Activated T-helper 17 cell treated with anti-CD3 and anti-CD28 coated beads, Interleukin-2, amount 50 U/mL, for 72 hours (primary cell): ENCODE measurements at regions not wholly inside any gene's neighbourhood (a gene's known extent, or its start where the extent isn't known, plus 50 kb on each side); places are given as distances from the start of the nearest gene placed in this dataset.

Source experiments
- ATAC-seq: fragments of 150-1000 bp; cut with Tn5 transposase; replicated peaks from 2 replicates; pipeline ENCODE4 v1.10.0; 2021; ENCODE audit warnings: mild to moderate bottlenecking, moderate library complexity
- H3K27ac Mint-ChIP-seq: one replicate; pipeline ENCODE4 v1.8.0; 2022; ENCODE audit warnings: mixed read lengths
- H3K27me3 Mint-ChIP-seq: one replicate; pipeline ENCODE4 v1.8.0; 2022; ENCODE audit warnings: mixed read lengths
- H3K36me3 Mint-ChIP-seq: one replicate; pipeline ENCODE4 v1.8.0; 2022; ENCODE audit warnings: low read depth, mild to moderate bottlenecking, mixed read lengths
- H3K4me1 Mint-ChIP-seq: one replicate; pipeline ENCODE4 v1.8.0; 2022; ENCODE audit warnings: mixed read lengths
- H3K4me3 Mint-ChIP-seq: one replicate; pipeline ENCODE4 v1.8.0; 2022; ENCODE audit warnings: mild to moderate bottlenecking, mixed read lengths
- H3K9me3 Mint-ChIP-seq: one replicate; pipeline ENCODE4 v1.8.0; 2022; ENCODE audit warnings: mixed read lengths

DNA sequence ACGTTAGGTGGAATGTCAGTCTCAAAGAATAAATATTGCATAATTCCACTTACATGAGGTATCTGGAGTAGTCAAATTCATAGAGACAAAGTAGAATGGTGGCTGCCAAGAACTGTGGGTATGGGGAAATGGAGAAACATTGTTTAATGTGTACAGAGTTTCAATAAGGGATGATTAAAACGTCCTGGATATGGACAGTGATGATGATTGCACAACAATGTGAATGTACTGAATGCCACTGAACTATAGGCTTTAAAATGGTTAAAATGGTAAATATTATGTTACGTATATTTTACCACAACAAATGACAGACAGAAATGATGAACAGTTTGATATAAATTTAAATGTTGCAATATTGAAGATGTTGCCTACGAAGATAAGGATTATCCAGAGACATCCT lies 602.0 kb upstream of the PKDCC start:
- peaks cover 4% of the 10 kb centered on the region for H3K9me3 Mint-ChIP-seq
- no peak for ATAC-seq

DNA sequence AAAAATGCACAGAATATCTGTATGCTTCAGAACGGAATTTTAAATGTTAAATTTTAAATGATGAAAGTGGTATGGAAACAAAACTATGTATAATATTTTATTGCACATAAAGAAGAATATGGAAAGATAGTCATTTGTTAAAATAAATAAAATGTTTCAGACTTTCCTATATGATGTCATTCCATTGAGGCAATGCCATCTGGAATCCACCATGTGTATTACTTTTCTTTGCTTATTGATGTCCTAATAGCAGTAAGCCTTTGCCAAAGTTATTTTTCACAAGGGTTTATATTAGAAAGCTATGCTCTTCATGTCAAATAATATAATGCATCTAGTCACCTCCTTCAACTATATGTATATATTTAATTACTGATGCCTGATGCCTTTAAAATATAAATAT lies 601.6 kb upstream of the PKDCC start:
- Mint-ChIP-seq H3K36me3 (no peaks in the 10 kb centered on the region), H3K27ac (no peak overlapping the region)
- ATAC-seq: no peak

More for the DNA sequence above, 602.0 kb upstream of the PKDCC start:
- Mint-ChIP-seq H3K27ac (no peak overlapping the region), H3K4me1 (no peaks in the 10 kb centered on the region), H3K27me3 (no peaks in the 10 kb centered on the region), H3K36me3 (no peaks in the 10 kb centered on the region), H3K4me3 (no peak overlapping the region)

DNA sequence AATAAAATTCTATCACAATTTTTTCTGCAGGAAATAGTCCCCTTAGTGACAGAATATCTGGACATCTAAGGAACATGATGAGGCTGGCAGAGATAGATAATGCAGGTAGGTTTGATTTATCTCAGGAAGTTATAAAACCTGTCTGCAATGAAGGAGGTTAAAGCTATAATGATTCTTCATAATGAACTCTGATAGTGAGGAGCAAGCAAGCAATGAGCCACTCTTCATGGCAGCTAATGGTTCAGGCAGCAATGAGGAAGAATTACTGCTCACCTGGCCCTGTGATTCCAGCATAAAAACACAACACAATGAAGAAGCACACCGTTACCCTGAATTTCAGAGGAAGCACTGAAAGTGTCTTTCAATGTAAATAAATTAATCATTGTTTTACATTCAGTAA lies 599.6 kb upstream of the PKDCC start:
- Mint-ChIP-seq H3K4me1 (no peaks in the 10 kb centered on the region), H3K27ac (no peak overlapping the region), H3K4me3 (no peak overlapping the region), H3K27me3 (no peaks in the 10 kb centered on the region), H3K9me3 (no peaks in the 10 kb centered on the region), H3K36me3 (no peaks in the 10 kb centered on the region)
- ATAC-seq: no peak

More for the DNA sequence above, 601.6 kb upstream of the PKDCC start:
- H3K4me3 Mint-ChIP-seq: no peak overlapping the region
- H3K4me1 Mint-ChIP-seq: no peaks in the 10 kb centered on the region
- peaks cover 4% of the 10 kb centered on the region for H3K9me3 Mint-ChIP-seq
- no peaks in the 10 kb centered on the region for H3K27me3 Mint-ChIP-seq

DNA sequence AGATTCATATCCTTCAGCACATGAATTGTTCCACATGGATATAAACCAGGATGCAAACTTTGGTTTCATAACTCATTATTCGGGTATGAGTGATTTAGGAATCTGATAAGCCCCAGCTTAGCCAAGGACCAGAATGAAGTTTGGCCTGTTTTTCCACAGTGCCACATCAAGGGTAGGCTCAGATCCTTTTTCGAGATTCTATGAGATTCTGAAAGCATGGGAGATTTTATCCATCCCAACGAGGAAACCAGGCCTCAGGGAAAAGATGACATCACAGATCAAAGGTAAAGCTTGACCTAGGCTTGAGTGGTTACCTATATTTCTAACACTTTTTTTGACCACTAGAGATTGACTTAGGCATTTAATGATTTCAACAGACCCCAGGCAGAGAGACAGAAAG lies 590.8 kb upstream of the PKDCC start:
- H3K27ac Mint-ChIP-seq: no peak overlapping the region
- ATAC-seq: no peak
- H3K27me3 Mint-ChIP-seq: no peaks in the 10 kb centered on the region

DNA sequence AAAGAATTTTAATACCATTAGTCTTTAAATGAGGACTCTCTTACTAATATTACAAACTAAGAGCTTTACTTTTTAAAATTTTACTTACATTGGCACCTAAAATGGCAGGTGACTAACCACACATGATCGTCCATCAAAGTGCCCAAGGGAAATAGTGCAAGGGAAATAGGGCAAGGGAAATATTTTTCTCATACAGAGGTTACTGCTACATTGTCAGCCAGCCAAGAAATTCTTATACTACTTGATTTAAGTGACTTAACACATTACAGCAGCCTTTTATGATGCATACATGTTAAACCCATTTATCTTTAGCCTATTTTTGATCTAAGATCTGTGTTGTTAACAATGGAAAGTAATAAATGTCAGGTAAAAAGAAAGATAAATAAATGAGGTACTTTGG lies 587.2 kb upstream of the PKDCC start:
- no peak for ATAC-seq
- Mint-ChIP-seq H3K4me3 (no peak overlapping the region), H3K36me3 (no peaks in the 10 kb centered on the region), H3K4me1 (no peaks in the 10 kb centered on the region), H3K27ac (no peak overlapping the region), H3K9me3 (peaks cover 7% of the 10 kb centered on the region), H3K27me3 (no peaks in the 10 kb centered on the region)

More for the DNA sequence above, 590.8 kb upstream of the PKDCC start:
- Mint-ChIP-seq H3K9me3 (peaks cover 4% of the 10 kb centered on the region), H3K36me3 (no peaks in the 10 kb centered on the region), H3K4me1 (no peaks in the 10 kb centered on the region), H3K4me3 (no peak overlapping the region)

DNA sequence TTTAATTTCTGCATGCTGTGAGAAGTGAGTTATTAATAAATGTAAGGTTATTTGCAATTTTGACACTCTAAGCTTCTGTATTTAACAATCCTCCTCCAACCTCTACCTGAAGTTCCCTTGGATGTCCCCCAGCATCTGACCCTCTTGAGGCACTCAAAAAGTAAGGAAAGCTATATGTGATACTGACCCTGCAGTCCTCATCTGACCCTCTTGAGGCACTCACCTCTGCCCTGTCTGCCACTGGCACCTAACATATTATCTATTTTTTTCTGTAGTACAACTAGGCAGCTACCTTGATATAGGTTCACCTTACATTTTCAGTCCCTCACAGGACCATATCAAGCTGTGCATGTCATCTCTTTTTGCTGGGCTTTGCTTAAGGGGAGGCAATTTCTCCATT lies 583.4 kb upstream of the PKDCC start:
- Mint-ChIP-seq H3K27ac (no peak overlapping the region), H3K4me3 (no peak overlapping the region), H3K36me3 (no peaks in the 10 kb centered on the region), H3K9me3 (peaks cover 7% of the 10 kb centered on the region), H3K4me1 (no peaks in the 10 kb centered on the region), H3K27me3 (no peaks in the 10 kb centered on the region)
- ATAC-seq: no peak

DNA sequence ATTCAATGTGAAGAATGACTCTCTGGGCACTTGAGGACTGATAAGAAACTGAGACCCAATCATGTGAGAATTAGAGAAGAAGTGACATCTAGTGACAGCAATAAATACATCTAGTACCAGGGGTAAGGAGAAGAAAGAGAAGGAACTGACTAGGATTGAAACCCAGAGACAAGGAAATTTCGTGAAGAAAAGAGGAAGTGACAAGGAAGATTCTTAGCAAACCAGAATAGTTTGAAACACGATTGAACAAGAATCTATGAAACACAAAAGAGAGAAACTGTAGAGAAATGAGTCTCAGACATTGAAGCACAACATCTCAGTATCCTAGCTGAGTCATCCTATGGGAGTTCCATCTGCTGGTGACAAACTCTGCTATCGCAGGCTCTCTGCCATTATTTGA lies 571.9 kb upstream of the PKDCC start:
- Mint-ChIP-seq H3K9me3 (peaks cover 7% of the 10 kb centered on the region), H3K4me1 (no peaks in the 10 kb centered on the region), H3K4me3 (no peak overlapping the region), H3K27me3 (peaks cover 12% of the 10 kb centered on the region), H3K27ac (no peak overlapping the region), H3K36me3 (no peaks in the 10 kb centered on the region)
- no peak for ATAC-seq

DNA sequence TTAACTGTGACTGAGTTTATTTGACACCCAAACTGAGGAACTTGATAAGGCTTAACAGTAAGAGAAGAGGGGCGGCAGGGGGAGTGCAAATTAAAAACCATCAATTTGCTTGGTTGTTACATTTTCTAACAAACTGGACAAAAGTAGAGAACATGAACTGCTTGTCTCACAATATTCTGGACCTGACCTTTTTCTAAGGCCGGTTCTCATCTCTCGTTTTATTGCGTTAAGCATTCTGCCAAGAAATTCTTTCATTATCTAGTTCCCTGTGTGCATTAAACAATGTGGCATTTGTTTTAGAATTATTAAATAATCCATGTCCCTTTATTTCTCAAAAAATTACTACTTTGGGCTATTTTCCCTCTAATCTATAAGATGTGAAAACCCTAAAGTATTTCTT lies 565.2 kb upstream of the PKDCC start:
- no peaks in the 10 kb centered on the region for H3K9me3 Mint-ChIP-seq
- no peak overlapping the region for H3K27ac Mint-ChIP-seq
- no peak for ATAC-seq
- no peaks in the 10 kb centered on the region for H3K36me3 Mint-ChIP-seq
- H3K4me3 Mint-ChIP-seq: no peak overlapping the region
- H3K27me3 Mint-ChIP-seq: peaks cover 3% of the 10 kb centered on the region
- no peaks in the 10 kb centered on the region for H3K4me1 Mint-ChIP-seq

DNA sequence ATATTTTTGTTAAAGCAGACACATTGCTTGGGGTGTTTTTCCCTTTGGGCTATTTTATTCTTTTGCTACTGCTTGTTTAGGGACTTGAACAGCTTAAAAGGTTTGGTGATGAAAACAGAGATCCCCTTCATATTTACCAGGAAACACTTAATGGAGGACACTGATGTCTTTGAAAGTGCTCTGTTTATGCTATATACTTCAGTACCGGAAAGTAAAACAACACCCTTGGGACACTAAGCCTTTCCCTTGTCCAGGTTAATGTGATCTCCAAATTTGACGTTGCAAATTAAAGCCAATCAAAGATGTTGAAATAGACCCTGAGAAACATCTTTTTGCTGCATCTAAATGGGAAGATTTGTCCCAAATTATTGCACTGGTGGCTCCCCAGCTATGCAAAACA lies 564.6 kb upstream of the PKDCC start:
- Mint-ChIP-seq H3K4me1 (no peaks in the 10 kb centered on the region), H3K27ac (no peak overlapping the region), H3K27me3 (peaks cover 3% of the 10 kb centered on the region), H3K4me3 (no peak overlapping the region), H3K9me3 (no peaks in the 10 kb centered on the region), H3K36me3 (no peaks in the 10 kb centered on the region)
- no peak for ATAC-seq

DNA sequence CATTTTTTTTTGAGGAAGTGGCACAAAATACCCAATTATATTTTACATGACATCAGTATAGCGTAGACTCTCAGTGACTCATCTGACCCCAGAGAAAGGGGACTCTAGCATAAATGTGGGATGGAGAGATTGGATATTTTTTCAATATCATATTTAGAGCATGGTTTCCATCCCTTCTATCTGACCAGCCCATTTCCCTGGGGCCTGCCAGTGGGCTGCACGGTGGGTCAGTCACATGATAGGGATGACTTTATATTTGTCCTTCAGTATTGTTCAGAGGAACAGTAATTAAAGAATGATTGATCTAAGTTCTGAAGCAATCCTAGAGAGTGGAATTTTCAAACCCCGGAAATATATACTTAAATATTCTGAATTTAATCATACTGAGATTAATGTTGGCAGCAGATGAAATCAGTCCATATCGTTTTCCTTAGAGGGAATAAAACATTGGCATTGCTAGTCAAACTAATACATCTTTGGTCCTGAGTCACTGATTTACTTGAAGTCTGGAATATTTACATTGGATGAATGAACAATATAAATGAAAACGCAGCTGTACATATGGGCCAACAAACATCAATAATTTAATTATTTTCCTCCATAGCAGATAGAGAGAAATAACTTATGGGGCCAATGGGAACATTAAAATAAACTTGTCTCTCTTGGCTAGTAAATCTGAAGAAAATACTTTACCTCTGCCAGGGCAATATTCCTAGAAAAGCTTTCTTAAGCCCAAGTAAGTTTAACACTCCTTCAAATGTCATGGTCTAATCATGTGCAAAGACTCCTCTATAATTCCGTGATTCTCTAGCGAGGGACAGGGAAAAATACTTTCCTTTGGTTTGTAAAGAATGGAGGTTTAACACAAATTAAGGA lies 563.6 kb upstream of the PKDCC start:
- Mint-ChIP-seq H3K27me3 (no peaks in the 10 kb centered on the region), H3K4me1 (no peaks in the 10 kb centered on the region), H3K9me3 (no peaks in the 10 kb centered on the region), H3K36me3 (no peaks in the 10 kb centered on the region), H3K4me3 (no peak overlapping the region), H3K27ac (no peak overlapping the region)
- no peak for ATAC-seq

DNA sequence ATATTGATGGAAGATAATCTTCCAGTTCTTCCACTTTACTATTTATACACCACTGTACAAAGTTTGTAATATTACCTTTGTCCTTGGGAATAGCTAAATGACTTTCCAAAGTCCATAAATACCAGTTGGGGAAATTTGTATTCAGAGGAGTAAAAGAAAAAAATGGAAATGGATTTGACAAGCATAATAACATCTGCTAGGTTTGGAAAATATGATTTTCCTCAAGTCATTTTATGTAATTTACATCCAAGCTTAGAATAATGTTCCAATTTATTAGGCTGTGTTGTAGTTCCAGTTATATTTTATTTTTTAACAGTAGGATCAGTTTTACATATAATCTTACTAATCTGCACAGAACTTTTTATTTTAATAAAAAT lies 563.0 kb upstream of the PKDCC start:
- H3K27ac Mint-ChIP-seq: no peak overlapping the region
- no peaks in the 10 kb centered on the region for H3K27me3 Mint-ChIP-seq
- no peaks in the 10 kb centered on the region for H3K4me1 Mint-ChIP-seq
- ATAC-seq: no peak
- no peaks in the 10 kb centered on the region for H3K9me3 Mint-ChIP-seq
- no peaks in the 10 kb centered on the region for H3K36me3 Mint-ChIP-seq
- no peak overlapping the region for H3K4me3 Mint-ChIP-seq

DNA sequence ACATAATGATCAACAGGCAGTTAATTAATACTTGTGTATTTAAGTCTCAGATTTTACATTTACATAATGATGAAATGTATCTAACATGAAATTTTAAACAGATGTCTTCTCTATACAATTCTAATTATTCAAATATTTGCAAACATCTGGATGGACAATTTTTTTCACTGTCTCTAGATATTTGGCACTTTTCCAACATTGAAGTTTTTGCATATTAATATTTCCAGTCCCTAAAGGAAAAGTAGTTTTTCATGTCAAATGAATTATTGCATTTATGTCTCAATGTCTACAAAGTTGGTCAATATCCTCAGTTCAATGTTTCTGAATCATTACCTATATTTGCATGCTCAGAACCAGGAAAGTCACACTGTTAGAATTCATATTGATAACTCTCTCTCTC lies 560.9 kb upstream of the PKDCC start:
- H3K4me3 Mint-ChIP-seq: no peak overlapping the region
- no peak for ATAC-seq
- no peak overlapping the region for H3K27ac Mint-ChIP-seq
- no peaks in the 10 kb centered on the region for H3K4me1 Mint-ChIP-seq
- H3K36me3 Mint-ChIP-seq: no peaks in the 10 kb centered on the region
- H3K9me3 Mint-ChIP-seq: no peaks in the 10 kb centered on the region
- H3K27me3 Mint-ChIP-seq: no peaks in the 10 kb centered on the region

DNA sequence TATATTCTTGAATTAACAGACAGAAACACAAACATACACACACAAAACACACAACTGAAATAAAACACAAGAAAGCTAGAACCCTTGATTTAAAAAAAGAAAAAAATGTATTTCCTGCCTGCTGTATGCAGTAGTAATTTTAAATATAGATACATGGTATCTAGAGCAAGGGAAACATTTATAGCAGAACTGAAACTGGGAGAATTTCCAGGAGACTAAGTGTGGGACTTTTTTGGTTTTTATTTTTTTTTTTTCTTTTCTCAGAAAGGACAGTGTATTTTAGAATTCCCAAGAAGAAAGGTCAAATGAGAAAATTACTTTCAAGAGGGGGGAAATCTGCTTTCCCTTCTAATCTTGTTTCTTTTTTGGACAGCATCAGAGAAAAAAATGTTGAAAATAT lies 558.9 kb upstream of the PKDCC start:
- no peak overlapping the region for H3K27ac Mint-ChIP-seq
- H3K27me3 Mint-ChIP-seq: no peaks in the 10 kb centered on the region
- ATAC-seq: no peak
- no peak overlapping the region for H3K4me3 Mint-ChIP-seq
- H3K36me3 Mint-ChIP-seq: no peaks in the 10 kb centered on the region
- H3K4me1 Mint-ChIP-seq: no peaks in the 10 kb centered on the region
- H3K9me3 Mint-ChIP-seq: peaks cover 3% of the 10 kb centered on the region

DNA sequence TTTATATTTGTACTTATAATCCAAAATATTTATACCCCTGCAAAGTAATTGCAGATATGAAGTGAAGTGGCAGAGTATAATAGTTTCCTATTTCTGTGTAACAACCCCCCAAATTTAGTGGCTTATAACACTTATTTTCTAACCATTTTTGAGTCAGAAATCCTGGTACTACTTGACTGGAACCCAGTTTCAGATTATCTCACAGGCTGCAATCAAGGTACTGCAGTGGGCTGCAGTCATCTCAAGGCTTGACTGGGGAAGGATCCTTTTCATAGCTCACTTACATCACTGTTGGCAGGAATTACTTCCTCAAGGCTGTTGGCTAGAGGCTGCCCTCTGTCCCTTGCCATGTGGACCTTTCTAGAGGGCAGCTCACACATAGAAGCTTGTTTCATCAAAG lies 558.2 kb upstream of the PKDCC start:
- no peak overlapping the region for H3K4me3 Mint-ChIP-seq
- H3K9me3 Mint-ChIP-seq: peaks cover 9% of the 10 kb centered on the region
- H3K4me1 Mint-ChIP-seq: no peaks in the 10 kb centered on the region
- H3K27ac Mint-ChIP-seq: no peak overlapping the region
- no peak for ATAC-seq
- H3K27me3 Mint-ChIP-seq: no peaks in the 10 kb centered on the region
- no peaks in the 10 kb centered on the region for H3K36me3 Mint-ChIP-seq

DNA sequence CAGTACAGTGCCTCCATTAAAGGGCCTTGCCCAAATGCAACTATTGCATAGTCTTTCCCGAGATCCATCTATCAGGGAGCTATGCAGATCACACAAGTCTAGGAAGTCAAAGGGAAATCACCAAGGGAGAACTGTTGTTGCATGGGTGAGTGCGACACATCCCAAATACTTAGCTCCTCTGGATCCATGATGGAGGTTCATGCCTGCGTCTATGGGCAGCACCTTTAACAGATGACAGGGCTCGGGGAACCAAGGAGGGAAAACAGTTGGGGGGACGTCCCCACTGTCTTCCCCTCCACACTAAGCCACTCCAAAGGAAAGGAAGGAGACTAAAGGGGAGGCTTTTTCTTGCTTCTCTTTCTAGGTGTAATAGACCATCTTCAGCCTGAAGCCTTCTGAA lies 552.8 kb upstream of the PKDCC start:
- Mint-ChIP-seq H3K27ac (no peak overlapping the region), H3K9me3 (peaks cover 22% of the 10 kb centered on the region), H3K4me3 (no peak overlapping the region), H3K4me1 (no peaks in the 10 kb centered on the region), H3K27me3 (no peaks in the 10 kb centered on the region), H3K36me3 (no peaks in the 10 kb centered on the region)
- ATAC-seq: no peak

DNA sequence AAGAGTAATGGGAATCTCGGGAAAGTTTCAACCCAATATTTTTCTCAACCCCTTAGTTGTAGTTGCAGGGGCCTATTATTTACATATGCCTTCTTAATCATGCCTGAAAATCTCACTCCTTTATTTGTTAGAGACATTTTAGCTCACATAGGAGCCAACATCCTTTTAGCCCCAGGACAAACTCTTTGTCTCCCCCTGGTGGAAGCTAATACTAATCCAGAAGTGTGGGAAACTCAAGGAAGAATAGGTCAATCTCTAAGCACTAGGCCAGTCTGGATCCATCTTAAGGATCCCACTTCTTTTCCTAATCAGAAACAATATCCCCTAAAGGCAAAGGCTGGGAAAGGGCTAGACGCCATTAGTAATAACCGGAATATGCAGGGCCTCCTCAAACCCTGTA lies 550.9 kb upstream of the PKDCC start:
- no peaks in the 10 kb centered on the region for H3K27me3 Mint-ChIP-seq
- H3K4me1 Mint-ChIP-seq: no peaks in the 10 kb centered on the region
- H3K27ac Mint-ChIP-seq: no peak overlapping the region
- peaks cover 26% of the 10 kb centered on the region for H3K9me3 Mint-ChIP-seq
- H3K36me3 Mint-ChIP-seq: no peaks in the 10 kb centered on the region
- ATAC-seq: no peak
- no peak overlapping the region for H3K4me3 Mint-ChIP-seq
